ENCODE measurements at regions not wholly inside any gene's neighbourhood (a gene's known extent, or its start where the extent isn't known, plus 50 kb on each side); places are given as distances from the start of the nearest gene placed in this dataset.

DNA sequence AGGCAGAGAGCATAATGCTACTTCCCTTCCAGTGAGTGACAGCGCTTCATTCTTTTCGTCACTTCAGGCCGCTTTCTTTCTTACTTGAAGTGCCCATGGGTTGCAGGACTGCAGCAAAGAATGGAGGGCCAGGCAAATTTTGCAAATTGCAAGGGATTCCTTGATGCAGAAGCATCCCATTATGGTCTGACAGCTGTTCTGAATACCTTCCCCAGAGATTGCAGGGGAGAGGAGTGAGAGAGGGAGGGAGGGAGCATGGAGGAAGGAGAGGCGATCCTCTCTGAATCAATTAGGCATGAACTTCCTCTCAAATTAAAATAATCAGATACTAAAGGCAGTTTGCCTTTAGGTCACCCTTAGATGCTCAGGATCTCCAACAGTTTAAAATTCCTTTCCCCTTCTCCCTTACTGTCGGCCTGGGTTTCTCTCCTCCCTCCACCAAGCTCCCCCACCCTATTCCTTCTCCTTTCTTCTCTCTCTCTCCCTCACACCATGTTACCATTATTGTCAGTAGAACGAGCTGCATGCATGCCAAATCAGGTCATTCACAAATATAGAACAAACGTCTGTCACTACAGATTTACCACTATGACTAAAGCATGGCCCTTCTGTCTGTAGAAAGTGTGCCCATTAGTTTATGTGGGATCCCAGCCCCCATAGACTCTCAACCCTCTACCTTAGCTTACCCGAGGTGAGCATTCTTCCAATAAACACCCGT lies 289.2 kb downstream of the CD83 start (continued):
- TF ChIP-seq, protein P1, sequence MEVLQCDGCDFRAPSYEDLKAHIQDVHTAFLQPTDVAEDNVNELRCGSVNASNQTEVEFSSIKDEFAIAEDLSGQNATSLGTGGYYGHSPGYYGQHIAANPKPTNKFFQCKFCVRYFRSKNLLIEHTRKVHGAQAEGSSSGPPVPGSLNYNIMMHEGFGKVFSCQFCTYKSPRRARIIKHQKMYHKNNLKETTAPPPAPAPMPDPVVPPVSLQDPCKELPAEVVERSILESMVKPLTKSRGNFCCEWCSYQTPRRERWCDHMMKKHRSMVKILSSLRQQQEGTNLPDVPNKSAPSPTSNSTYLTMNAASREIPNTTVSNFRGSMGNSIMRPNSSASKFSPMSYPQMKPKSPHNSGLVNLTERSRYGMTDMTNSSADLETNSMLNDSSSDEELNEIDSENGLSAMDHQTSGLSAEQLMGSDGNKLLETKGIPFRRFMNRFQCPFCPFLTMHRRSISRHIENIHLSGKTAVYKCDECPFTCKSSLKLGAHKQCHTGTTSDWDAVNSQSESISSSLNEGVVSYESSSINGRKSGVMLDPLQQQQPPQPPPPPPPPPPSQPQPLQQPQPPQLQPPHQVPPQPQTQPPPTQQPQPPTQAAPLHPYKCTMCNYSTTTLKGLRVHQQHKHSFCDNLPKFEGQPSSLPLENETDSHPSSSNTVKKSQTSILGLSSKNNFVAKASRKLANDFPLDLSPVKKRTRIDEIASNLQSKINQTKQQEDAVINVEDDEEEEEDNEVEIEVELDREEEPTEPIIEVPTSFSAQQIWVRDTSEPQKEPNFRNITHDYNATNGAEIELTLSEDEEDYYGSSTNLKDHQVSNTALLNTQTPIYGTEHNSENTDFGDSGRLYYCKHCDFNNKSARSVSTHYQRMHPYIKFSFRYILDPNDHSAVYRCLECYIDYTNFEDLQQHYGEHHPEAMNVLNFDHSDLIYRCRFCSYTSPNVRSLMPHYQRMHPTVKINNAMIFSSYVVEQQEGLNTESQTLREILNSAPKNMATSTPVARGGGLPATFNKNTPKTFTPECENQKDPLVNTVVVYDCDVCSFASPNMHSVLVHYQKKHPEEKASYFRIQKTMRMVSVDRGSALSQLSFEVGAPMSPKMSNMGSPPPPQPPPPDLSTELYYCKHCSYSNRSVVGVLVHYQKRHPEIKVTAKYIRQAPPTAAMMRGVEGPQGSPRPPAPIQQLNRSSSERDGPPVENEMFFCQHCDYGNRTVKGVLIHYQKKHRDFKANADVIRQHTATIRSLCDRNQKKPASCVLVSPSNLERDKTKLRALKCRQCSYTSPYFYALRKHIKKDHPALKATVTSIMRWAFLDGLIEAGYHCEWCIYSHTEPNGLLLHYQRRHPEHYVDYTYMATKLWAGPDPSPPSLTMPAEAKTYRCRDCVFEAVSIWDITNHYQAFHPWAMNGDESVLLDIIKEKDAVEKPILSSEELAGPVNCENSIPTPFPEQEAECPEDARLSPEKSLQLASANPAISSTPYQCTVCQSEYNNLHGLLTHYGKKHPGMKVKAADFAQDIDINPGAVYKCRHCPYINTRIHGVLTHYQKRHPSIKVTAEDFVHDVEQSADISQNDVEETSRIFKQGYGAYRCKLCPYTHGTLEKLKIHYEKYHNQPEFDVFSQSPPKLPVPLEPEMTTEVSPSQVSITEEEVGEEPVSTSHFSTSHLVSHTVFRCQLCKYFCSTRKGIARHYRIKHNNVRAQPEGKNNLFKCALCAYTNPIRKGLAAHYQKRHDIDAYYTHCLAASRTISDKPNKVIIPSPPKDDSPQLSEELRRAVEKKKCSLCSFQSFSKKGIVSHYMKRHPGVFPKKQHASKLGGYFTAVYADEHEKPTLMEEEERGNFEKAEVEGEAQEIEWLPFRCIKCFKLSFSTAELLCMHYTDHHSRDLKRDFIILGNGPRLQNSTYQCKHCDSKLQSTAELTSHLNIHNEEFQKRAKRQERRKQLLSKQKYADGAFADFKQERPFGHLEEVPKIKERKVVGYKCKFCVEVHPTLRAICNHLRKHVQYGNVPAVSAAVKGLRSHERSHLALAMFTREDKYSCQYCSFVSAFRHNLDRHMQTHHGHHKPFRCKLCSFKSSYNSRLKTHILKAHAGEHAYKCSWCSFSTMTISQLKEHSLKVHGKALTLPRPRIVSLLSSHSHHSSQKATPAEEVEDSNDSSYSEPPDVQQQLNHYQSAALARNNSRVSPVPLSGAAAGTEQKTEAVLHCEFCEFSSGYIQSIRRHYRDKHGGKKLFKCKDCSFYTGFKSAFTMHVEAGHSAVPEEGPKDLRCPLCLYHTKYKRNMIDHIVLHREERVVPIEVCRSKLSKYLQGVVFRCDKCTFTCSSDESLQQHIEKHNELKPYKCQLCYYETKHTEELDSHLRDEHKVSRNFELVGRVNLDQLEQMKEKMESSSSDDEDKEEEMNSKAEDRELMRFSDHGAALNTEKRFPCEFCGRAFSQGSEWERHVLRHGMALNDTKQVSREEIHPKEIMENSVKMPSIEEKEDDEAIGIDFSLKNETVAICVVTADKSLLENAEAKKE (CRISPR knock-in tag; IDR thresholded peaks at IDR 0.05), result no peak

DNA sequence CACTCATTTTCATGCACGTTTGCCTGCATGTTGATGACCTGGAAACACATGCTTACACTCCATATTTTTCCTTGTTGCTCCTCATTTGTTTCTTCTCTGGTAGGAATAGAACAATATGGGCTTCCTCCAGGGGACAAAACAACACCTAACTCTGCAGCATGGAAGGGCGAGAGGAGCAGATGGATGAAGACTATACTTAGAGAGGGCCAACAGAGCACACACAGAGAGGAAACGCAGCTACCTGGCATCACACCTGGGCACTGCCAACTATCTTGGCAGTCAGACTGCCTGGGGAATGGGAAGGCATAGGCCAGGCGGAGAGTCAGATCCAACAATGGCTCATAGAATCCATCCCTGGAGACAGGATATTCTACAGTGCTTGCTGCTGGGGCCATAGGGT lies 290.9 kb downstream of the CD83 start:
- no peaks in the 10 kb centered on the region for H3K36me3 ChIP-seq (ENCODE audit: insufficient read depth)
- H3K4me1 ChIP-seq (ENCODE audit: insufficient read depth), result peaks cover 19% of the 10 kb centered on the region
- no peak overlapping the region for H3K4me3 ChIP-seq
- no peak for ATAC-seq
- H3K79me2 ChIP-seq (replicated peaks; ENCODE audit: insufficient read depth), result no peaks in the 10 kb centered on the region
- H3K27me3 ChIP-seq (ENCODE audit: insufficient read depth), result no peaks in the 10 kb centered on the region
- H3K9me2 ChIP-seq (ENCODE audit: insufficient read depth), result peaks cover 6% of the 10 kb centered on the region
- no peak overlapping the region for H2AFZ ChIP-seq
- 0 out of 2 replicates have a peak, but pooled peaks cover 10% of the 10 kb centered on the region for H3F3A ChIP-seq (replicated peaks; ENCODE audit: low read depth)
- peaks cover 2% of the 10 kb centered on the region for H3K27me3 Mint-ChIP-seq (ENCODE audit: insufficient read depth, low read depth, poor library complexity)
- peaks cover 3% of the 10 kb centered on the region; the same call in 1 of the 3 replicates for H3K36me3 Mint-ChIP-seq (ENCODE audit: low read depth)
- no peak overlapping the region for H3K27ac ChIP-seq (ENCODE audit: low read depth)
- H3K27ac Mint-ChIP-seq, result no peak overlapping the region
- no peak overlapping the region for H3K4me2 ChIP-seq
- no peak overlapping the region for H3K4me3 Mint-ChIP-seq
- peaks cover 4% of the 10 kb centered on the region; the same call in 1 of the 3 replicates for H3K9me3 Mint-ChIP-seq
- no peaks in the 10 kb centered on the region for H4K20me1 ChIP-seq (replicated peaks; ENCODE audit: insufficient read depth)
- peaks cover 25% of the 10 kb centered on the region for H3K4me1 Mint-ChIP-seq
- DNase-seq (ENCODE audit: low spot score), result no peak
- TF ChIP-seq STAT1 (IDR thresholded peaks at IDR 0.05; ENCODE audit: unreplicated experiment) (no peak), NANOG (IDR thresholded peaks at IDR 0.05; ENCODE audit: borderline replicate concordance) (no peak), ZNF114 (CRISPR knock-in tag; IDR thresholded peaks at IDR 0.05) (no peak), JUNB (IDR thresholded peaks at IDR 0.05; ENCODE audit: unreplicated experiment) (no peak), EZH2phosphoT487 (IDR thresholded peaks at IDR 0.05; ENCODE audit: unreplicated experiment) (no peak)
- TF ChIP-seq, protein P2, sequence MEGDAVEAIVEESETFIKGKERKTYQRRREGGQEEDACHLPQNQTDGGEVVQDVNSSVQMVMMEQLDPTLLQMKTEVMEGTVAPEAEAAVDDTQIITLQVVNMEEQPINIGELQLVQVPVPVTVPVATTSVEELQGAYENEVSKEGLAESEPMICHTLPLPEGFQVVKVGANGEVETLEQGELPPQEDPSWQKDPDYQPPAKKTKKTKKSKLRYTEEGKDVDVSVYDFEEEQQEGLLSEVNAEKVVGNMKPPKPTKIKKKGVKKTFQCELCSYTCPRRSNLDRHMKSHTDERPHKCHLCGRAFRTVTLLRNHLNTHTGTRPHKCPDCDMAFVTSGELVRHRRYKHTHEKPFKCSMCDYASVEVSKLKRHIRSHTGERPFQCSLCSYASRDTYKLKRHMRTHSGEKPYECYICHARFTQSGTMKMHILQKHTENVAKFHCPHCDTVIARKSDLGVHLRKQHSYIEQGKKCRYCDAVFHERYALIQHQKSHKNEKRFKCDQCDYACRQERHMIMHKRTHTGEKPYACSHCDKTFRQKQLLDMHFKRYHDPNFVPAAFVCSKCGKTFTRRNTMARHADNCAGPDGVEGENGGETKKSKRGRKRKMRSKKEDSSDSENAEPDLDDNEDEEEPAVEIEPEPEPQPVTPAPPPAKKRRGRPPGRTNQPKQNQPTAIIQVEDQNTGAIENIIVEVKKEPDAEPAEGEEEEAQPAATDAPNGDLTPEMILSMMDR (conservative IDR thresholded peaks at IDR 0.05; ENCODE audit: low read depth in 2 of 2), result no peak
- TF ChIP-seq, protein P1 (CRISPR knock-in tag; IDR thresholded peaks at IDR 0.05), result no peak
